Eye (tissue), 1 donor: ENCODE measurements at regions not wholly inside any gene's neighbourhood (a gene's known extent, or its start where the extent isn't known, plus 50 kb on each side); places are given as distances from the start of the nearest gene placed in this dataset.

ENCODE experiments used
- DNase-seq: peaks from one replicate; pipeline ENCODE4 v3.0.0-alpha.2; 2015

DNA sequence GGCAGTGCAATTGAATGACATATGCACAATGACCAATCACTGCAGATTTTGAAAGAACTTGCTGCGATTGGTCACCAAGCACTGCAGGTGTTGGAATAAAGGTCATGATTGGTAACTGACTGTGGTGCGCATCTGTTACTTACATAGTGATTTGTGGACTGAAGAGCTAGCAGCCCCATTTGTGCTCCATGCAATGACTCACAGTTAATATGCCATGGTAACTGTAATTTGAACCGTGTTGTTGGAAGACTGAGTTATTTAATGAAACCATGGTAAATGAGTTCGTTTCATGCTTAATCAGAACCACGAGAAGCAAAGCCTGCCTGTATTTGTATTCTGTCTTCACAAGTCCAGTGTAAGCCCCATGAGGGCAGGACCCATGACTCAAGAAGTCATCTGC is 220.5 kb downstream of the TJP1 start:
- no peak for DNase-seq

DNA sequence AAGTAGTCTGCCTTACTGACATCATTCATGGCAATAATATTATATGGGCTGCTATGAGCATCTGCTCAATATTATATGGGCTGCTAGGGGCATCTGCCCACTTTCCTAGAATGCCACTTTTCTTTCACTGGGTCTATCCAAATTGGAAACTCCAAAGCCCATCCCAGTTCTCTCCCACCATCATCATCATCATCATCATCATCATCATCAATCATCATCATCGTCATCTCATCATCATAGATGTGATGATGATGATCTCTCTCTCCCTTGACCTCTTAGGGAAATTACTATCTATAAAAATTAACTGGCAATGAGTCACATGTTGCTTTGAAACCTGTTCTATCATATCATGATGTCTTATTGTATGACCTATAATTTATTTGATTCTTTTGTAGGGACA is 222.0 kb downstream of the TJP1 start:
- DNase-seq = no peak

DNA sequence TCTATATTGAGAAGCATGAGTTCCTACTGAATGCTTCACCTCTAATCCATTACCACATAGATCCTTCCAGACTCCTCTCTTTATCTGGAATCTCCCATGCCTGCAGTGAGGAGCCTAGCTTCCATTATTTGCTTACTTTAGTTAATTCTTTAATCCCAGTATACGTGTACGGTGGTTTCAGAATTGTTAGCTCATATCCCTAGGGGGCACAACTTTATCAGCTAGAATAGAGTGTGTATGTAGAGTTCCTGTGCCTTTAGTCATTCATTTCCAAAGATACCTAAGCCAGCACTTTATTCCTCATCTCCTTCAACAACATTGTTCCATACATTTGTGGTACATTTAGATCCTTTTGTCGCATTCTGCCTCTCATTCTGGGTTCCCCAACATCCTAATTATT is 226.0 kb downstream of the TJP1 start:
- no peak for DNase-seq

DNA sequence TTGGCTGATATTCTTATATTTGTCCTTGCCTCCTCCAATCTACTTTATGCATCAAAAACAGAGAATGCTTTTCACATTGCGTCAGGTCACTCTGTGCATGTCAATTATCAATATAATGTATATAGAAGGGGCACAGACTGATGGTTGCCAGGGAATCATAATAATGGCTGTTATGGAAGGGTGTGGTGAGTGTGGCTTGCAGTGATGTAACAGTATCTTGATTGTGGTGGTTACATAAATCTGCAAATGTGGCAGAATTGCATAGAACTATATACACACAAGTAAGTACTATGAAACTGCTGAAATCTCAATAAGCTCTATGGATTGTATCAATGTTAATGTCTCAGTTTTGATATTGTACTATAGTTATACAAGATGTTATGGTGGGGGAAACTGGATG is 228.6 kb downstream of the TJP1 start:
- no peak for DNase-seq

DNA sequence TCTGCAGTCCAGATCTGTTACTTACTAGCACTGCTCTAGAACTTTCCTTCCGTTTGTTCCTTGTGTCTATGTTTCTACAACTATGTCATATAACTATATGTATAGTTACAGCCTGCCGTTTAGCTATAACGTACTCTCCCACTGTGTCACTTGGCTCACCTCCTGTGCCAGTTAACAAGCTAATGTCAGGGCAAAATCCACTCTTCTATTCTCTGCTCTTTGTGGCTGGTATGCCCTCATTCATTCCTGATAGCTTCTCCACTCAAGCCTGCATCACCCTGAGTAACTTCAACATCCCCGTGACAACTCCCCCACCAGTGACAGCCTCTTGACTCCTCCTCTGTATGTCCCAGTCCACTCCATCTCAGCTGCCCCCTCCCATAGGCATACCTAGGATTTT is 229.2 kb downstream of the TJP1 start:
- no peak for DNase-seq

DNA sequence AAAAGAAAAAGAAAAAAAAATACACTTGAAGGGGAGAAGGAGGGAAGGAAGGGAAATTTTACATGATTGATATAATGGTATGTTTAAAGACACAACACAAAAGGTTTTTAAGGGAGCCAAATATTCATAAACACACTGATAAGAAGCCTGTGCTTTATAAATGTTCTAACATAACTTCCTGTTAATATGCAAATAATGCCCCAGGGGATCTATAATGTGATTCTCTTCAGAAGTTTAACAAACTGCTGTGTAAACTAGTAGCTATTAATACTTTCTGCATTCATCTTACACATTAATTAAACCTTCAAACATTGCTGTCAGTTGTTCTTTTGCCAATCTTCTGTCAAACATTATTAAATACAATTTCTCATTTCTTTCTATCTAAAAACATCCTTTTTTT is 231.6 kb downstream of the TJP1 start:
- no peak for DNase-seq

- DNase-seq = no peak
These were observed 232.3 kb downstream of the TJP1 start for GRCh38 chr15:29589975-29590374.

- DNase-seq = peak; percentile 30
These were observed 232.9 kb downstream of the TJP1 start for GRCh38 chr15:29589416-29589815.

GRCh38 chr15:29573197-29573838 is 248.9 kb downstream of the TJP1 start:
- DNase-seq = no peak

DNA sequence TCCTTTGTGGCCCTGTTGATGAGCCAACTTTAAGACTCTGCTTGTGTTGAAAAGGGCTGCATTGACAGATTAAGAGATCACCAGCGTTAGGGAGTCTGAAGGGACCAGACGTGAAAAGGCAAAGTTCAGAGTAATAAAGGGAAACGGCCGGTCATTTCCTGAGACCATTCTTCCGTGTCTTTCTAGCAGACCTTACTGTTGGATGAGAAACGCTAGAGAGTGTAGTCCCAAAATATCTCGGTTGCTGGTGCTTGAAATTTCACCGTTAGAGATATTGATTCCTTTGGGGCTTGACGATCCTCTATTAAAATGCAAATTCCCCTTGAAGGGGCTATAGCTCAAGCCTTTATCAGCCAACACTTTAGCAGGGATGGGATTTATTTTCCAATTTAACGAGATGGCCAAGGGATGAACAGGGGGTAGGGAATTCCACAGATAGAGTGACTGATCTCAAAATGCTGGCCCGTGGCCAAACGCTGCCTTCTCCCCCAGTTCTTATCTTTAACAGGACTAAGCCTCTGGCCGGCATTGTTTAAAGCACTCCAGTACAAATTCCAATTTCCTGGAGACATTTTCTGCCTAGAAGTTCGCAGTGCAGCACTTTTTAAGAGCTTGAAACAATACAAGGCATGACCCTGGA is 250.4 kb downstream of the TJP1 start:
- no peak for DNase-seq

DNA sequence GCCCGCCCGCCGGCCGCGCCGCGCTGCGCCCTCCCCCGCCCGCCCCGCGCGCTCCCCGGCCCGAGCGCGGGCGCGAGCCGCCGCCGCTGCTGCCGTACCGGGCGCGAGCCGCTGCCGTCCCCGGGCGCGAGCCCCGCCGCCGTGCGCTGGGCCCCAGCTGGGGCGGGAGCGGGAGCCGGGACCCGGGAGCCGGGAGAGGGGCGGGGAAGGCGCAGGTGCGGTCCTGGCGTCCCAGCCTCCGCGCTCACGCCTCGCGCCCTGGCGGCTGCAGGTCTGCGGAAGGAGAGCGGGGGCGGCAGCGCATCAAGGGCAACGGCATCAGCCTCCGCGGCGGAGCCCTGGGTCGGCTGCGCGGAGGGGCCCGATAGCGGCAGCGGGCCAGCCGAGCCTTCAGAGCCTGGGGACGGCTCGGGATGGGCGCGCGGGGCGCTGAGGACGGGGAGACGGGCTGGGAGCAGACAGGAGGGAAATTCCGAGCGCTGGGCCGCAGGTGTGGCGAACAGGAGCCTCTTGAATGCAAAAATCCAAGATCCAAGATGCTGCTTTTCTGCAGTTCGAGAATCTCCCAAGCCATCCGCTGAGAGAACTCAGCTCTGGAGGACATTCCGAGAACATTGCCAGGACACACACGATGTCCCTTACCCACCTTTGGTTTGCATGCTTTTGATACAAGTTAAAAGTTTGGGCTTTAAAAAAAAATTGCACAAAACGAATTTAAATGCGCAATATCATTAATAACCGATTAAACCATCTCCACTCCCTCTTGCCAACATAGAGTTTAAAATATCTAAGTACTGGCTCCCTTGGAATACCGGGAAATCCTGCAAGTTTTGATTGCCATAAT is 251.1 kb downstream of the TJP1 start:
- DNase-seq = peak; percentile 86

DNA sequence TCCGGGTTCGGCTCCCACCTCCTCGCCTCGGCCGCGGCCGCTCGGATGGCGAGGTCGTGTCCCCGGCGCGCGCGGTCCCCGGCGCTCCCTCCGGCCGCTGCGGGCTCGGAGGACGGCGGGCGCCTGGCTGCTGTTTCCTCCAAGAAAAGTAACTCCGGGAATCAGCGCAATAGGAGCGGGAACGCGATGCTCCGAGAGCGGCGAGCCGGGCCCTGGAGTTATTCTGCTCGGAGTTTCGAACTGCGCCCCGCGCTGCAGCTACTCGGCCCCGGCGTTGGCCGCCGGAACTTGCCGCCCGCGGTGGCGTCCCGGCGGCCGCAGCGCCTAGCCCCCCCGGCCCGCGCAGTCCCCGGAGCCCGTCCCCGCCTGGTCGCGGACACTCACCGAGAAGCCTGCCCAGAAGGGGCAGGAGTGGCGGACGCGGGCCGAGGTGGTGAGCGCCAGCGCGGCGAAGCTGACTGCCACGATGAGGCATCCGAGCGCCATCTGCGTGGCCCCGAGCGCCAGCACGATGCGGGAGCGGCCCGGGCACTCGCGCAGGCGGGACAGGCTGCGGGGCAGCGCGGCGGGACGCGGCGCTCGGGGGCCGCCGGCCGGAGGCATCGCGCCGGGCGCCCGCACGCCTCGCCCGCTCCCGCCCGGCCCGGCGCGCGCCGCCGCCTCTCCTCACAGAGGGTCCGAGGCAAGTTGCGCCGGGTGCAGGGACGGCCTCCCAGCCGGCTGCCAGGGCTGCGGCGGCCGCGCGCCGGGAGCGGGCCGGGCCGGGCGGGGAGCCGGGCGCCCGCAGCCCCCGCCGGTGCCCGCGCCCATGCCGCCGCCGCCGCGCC is 251.9 kb downstream of the TJP1 start:
- peak; percentile 68 for DNase-seq

GRCh38 chr15:29569533-29570092 is 252.7 kb downstream of the TJP1 start:
- peak; percentile 47 for DNase-seq

- peak; percentile 59 for DNase-seq
These were observed 253.3 kb downstream of the TJP1 start for GRCh38 chr15:29568840-29569532.

DNA sequence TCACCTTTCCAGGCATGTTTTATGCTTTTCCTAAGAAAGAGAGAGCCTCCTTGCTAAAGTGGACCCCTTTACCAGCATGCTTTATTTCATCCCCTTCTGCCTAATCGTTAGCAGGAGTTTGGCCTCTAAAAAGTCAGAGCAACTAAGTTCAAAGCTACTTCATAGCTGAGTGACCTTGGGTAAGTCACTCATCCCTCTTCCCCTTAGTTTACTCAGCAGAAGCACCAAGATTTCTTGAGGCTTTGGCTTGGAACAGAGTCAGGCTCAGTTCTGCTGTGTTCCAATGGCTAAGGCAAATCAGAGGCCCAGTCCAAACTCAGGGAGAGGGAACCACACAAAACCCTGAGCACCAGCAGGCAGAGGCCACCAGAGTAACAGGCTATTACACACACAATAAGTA is 254.9 kb downstream of the TJP1 start:
- DNase-seq = no peak

DNA sequence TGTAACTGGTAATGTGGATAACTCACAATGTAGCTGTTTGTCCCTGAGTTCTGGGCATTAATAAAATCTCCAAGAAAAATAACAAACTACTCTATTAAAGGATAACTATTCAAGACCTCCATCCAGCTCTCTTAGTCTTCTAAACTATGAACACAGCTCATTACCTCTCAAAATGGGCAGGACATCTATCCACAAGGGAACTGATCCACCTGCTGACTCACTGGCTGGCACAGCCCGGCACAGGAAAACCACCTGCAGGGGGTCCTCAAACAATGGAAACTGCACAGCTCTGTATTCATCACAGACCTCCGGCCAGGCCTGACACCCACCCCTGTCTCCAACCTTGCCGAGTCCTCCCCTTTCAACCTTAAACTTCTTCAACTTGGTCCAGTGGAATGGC is 255.4 kb downstream of the TJP1 start:
- no peak for DNase-seq

- no peak for DNase-seq
These were observed 259.2 kb downstream of the TJP1 start for GRCh38 chr15:29563112-29563511.

DNA sequence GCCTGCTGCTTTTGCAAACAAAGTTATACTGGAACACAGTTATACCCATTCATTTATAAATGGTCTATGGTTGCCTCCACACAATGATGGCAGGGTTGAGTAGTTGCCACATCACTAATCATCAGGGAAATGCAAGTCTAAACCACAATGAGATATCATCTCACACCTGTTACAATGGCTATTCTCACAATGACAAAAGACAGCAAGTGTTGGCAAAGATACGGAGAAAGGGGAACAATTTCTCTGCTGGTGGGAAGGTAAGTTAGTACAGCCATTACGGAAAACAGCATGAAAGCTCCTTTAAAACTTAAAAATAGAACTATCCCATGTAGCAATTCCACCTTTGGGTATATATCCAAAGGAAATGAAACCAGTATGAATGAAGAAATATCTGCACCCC is 261.4 kb downstream of the TJP1 start:
- no peak for DNase-seq

GRCh38 chr15:29558261-29558660 is 264.0 kb downstream of the TJP1 start:
- no peak for DNase-seq

DNA sequence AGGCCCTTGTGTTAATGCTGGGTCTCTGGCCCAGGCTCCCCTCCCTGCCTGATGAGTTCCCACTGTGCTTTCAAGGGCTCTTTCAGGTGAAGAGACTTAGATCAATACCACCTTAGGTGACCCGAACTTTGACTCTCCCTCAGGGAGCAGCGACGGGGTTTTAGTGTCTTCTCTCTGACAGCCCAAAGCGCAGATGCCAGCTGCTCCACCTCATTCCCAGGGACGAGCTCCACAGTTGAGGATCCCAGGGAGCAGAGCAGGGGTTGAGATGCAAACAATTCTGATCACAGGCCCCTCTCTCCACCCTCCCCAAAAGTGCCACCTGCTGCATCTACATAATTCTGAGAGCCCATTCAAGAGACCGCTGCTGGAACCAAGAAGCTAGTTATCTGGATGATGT is 265.1 kb downstream of the TJP1 start:
- peak; percentile 21 for DNase-seq

DNA sequence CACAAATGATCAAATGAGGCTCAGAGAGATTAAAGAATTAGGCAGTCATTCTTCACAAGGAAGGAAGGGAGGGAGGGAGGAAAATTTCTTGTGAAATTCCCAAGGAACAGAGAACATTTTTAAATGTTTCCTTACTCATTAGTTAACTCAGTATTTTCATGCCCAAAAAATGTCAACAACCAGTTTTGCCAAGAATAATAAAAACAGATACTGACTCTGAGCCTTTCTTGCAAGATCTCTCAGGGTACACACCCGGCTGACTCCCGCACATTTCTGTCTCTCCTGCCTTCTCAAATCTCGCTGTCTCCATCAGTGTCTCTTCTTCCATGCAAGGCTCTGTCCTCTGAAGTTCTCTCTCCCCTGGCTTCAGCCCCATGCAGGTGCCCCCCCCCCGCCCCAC is 265.9 kb downstream of the TJP1 start:
- DNase-seq = peak; percentile 33

DNA sequence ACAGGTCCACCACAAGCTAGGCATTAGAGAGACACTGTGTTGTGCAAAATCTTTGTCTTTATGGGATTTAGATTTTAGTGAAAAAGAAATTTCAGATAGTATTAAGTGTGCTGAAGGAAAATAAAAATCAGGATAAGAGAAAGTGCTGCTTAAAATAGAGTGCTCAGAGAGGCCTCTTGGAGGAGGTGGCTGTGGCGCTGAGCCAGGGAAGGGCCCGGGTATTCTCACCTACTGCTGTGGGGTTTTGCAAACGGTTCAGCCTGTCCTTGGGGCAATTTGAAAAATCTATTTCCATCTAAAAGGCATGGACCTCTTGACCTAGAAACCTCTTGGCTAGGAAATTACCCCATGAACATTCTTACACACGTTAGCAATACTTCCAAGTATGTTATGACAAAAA is 267.7 kb downstream of the TJP1 start:
- no peak for DNase-seq
